H1 (cell line): ENCODE measurements at regions not wholly inside any gene's neighbourhood (a gene's known extent, or its start where the extent isn't known, plus 50 kb on each side); places are given as distances from the start of the nearest gene placed in this dataset.

Experiments used
- CTCF ChIA-PET: fragments of 300-600 bp; sonication (Branson Sonifier 250); formaldehyde crosslinking; loops from one replicate; lab custom pipeline; 2021; ENCODE audit not compliant: partially characterized antibody; lab: Charles Lee
- POLR2A ChIA-PET: fragments of 300-600 bp; sonication (Branson Sonifier 250); formaldehyde crosslinking; loops from one replicate; lab custom pipeline; 2021; ENCODE audit warnings: inconsistent platforms; ENCODE audit not compliant: partially characterized antibody; lab: Charles Lee
- DNase-seq, 2 experiments: peaks; one replicate each; pipeline versions ENCODE4 v3.0.0 to v3.0.0-alpha.2; 2010 to 2022; ENCODE audit warnings: low spot score in 2 of 2, low read depth in 1 of 2, mixed read lengths in 1 of 2
- FAIRE-seq: peaks from 2 replicates; lab custom pipeline; 2011; peaks lifted over from hg19 to GRCh38; lab: Jason Lieb, UNC
- H2AFZ ChIP-seq: 2 replicates; pipeline ENCODE4 v1.8.1; 2012; ENCODE audit warnings: low read length, inconsistent platforms
- H2AK5ac ChIP-seq: 2 replicates; pipeline ENCODE4 v1.6.1; 2013; ENCODE audit warnings: low read depth, low read length
- H2BK120ac ChIP-seq: replicated peaks from 2 replicates; pipeline ENCODE3; 2013; ENCODE audit warnings: low read depth, low read length, inconsistent platforms
- H2BK12ac ChIP-seq: 2 replicates; pipeline ENCODE4 v1.6.1; 2013; ENCODE audit warnings: low read depth, low read length
- H2BK15ac ChIP-seq: 2 replicates; pipeline ENCODE4 v1.6.1; 2013; ENCODE audit warnings: low read length
- H2BK20ac ChIP-seq: 2 replicates; pipeline ENCODE4 v1.6.1; 2013; ENCODE audit warnings: low read length
- H2BK5ac ChIP-seq: 2 replicates; pipeline ENCODE4 v1.6.1; 2013; ENCODE audit warnings: low read depth, low read length
- H3K14ac ChIP-seq: 2 replicates; pipeline ENCODE4 v1.6.1; 2013; ENCODE audit warnings: inconsistent platforms; ENCODE audit not compliant: insufficient read length
- H3K18ac ChIP-seq: 2 replicates; pipeline ENCODE4 v1.6.1; 2013; ENCODE audit warnings: low read length; ENCODE audit errors: extremely low read depth
- H3K23ac ChIP-seq: 2 replicates; pipeline ENCODE4 v1.6.1; 2013; ENCODE audit warnings: inconsistent platforms; ENCODE audit not compliant: insufficient read length
- H3K23me2 ChIP-seq: 2 replicates; pipeline ENCODE4 v1.6.1; 2013; ENCODE audit warnings: low read depth, low read length
- H3K27ac ChIP-seq: 2 replicates; pipeline ENCODE4 v1.6.1; 2011; ENCODE audit warnings: low read depth, low read length, inconsistent platforms
- H3K27me3 ChIP-seq, 4 experiments: replicated peaks in 1 of 4; 1 replicate in 1 of 4; 2 replicates in 3 of 4; pipeline versions ENCODE4 v1.6.1 to v1.8.1; 2011 to 2013; ENCODE audit warnings: low read length in 3 of 4, mild to moderate bottlenecking in 3 of 4, inconsistent platforms in 2 of 4, mixed read lengths in 2 of 4, moderate library complexity in 1 of 4; ENCODE audit not compliant: control insufficient read depth in 3 of 4, insufficient read depth in 3 of 4; ENCODE audit errors: extremely low read depth in 1 of 4
- H3K36me3 ChIP-seq, 4 experiments: 2 replicates each; pipeline versions ENCODE4 v1.6.1 to v1.8.1; 2011 to 2013; ENCODE audit warnings: mild to moderate bottlenecking in 4 of 4, low read length in 3 of 4, moderate library complexity in 2 of 4, control low read depth in 1 of 4, inconsistent platforms in 1 of 4; ENCODE audit not compliant: insufficient read depth in 4 of 4, control insufficient read depth in 2 of 4
- H3K4ac ChIP-seq: replicated peaks from 2 replicates; pipeline ENCODE3; 2013; ENCODE audit warnings: low read length, low read depth, mixed read lengths, inconsistent platforms; ENCODE audit not compliant: insufficient read length
- H3K4me1 ChIP-seq, 4 experiments: replicated peaks in 1 of 4; 1 replicate in 1 of 4; 2 replicates in 3 of 4; pipeline versions ENCODE4 v1.6.1 to v1.8.1; 2011 to 2013; ENCODE audit warnings: low read length in 3 of 4, inconsistent platforms in 2 of 4, mixed read lengths in 1 of 4; ENCODE audit not compliant: insufficient read depth in 4 of 4, control insufficient read depth in 3 of 4
- H3K4me2 ChIP-seq, 2 experiments: 2 replicates each; pipeline versions ENCODE4 v1.6.1 to v1.8.1; 2011 to 2013; ENCODE audit warnings: low read depth in 2 of 2, low read length in 2 of 2, control low read depth in 1 of 2, inconsistent platforms in 1 of 2, mild to moderate bottlenecking in 1 of 2; ENCODE audit not compliant: insufficient read depth in 1 of 2
- H3K4me3 ChIP-seq, 4 experiments: fragments of 200-600, 300-600 bp in 1 of 4; sonication (generic), shearing (Covaris generic), sonication (Bioruptor Twin) in 1 of 4; 2 replicates each; pipeline versions ENCODE4 v1.5.1 to v1.8.1; 2011 to 2016; ENCODE audit warnings: low read length in 4 of 4, low read depth in 3 of 4, control low read depth in 2 of 4, inconsistent platforms in 2 of 4, mild to moderate bottlenecking in 2 of 4, mixed read lengths in 1 of 4, moderate library complexity in 1 of 4; ENCODE audit not compliant: insufficient read depth in 2 of 4; ENCODE audit errors: extremely low read depth in 1 of 4
- H3K56ac ChIP-seq: replicated peaks from 2 replicates; pipeline ENCODE3; 2013; ENCODE audit warnings: low read depth, mild to moderate bottlenecking, mixed read lengths, low read length, inconsistent platforms; ENCODE audit not compliant: insufficient read length
- H3K79me1 ChIP-seq: 2 replicates; pipeline ENCODE4 v1.6.1; 2013; ENCODE audit warnings: low read depth, low read length, control low read depth
- H3K79me2 ChIP-seq, 2 experiments: 2 replicates each; pipeline versions ENCODE4 v1.6.1 to v1.8.1; 2012 to 2013; ENCODE audit warnings: low read length in 2 of 2, mild to moderate bottlenecking in 2 of 2, inconsistent platforms in 1 of 2; ENCODE audit not compliant: insufficient read depth in 2 of 2, control insufficient read depth in 1 of 2
- H3K9ac ChIP-seq, 4 experiments: replicated peaks in 1 of 4; 1 replicate in 1 of 4; 2 replicates in 3 of 4; pipeline versions ENCODE4 v1.6.1 to v1.8.1; 2011 to 2013; ENCODE audit warnings: low read depth in 3 of 4, low read length in 3 of 4, control low read depth in 2 of 4, mild to moderate bottlenecking in 2 of 4, moderate library complexity in 2 of 4, inconsistent platforms in 1 of 4; ENCODE audit errors: extremely low read depth in 1 of 4
- H3K9me3 ChIP-seq, 2 experiments: 2 replicates each; pipeline versions ENCODE4 v1.6.1 to v1.8.1; 2012 to 2013; ENCODE audit warnings: mild to moderate bottlenecking in 2 of 2, moderate library complexity in 2 of 2, control low read depth in 1 of 2, inconsistent platforms in 1 of 2, low read depth in 1 of 2, low read length in 1 of 2, mixed read lengths in 1 of 2; ENCODE audit not compliant: insufficient read depth in 2 of 2
- H4K20me1 ChIP-seq, 2 experiments: replicated peaks in 1 of 2; 2 replicates each; pipeline versions ENCODE3 to v1.8.1; 2011 to 2013; ENCODE audit warnings: inconsistent platforms in 2 of 2, low read length in 2 of 2, mild to moderate bottlenecking in 1 of 2; ENCODE audit not compliant: insufficient read depth in 2 of 2, control insufficient read depth in 1 of 2
- H4K5ac ChIP-seq: 2 replicates; pipeline ENCODE4 v1.6.1; 2013; ENCODE audit warnings: low read length, low read depth, mixed read lengths, inconsistent platforms; ENCODE audit not compliant: insufficient read length
- H4K8ac ChIP-seq: 2 replicates; pipeline ENCODE4 v1.8.0; 2013; ENCODE audit warnings: mild to moderate bottlenecking, moderate library complexity, low read length, inconsistent platforms; ENCODE audit not compliant: insufficient read depth; ENCODE audit errors: extremely low read depth
- H4K91ac ChIP-seq: replicated peaks from 2 replicates; pipeline ENCODE3; 2013; ENCODE audit warnings: low read length, mixed read lengths, inconsistent platforms; ENCODE audit not compliant: insufficient read length
- ASH2L ChIP-seq: fragments of 200-600, 300-600 bp; sonication (generic); IDR thresholded peaks from one replicate; pipeline ENCODE4 v1.7.1; 2017; ENCODE audit warnings: low read length
- HDAC2 ChIP-seq, 2 experiments: fragments of 300-600 bp in 1 of 2; sonication (generic) in 1 of 2; IDR thresholded peaks; 2 replicates each; pipeline ENCODE4 v1.6.1; 2011 to 2012; ENCODE audit warnings: low read depth in 2 of 2, low read length in 2 of 2, mild to moderate bottlenecking in 2 of 2, moderate library complexity in 2 of 2, borderline replicate concordance in 1 of 2, inconsistent platforms in 1 of 2
- HDAC6 ChIP-seq: IDR thresholded peaks from one replicate; pipeline ENCODE4 v1.7.1; 2012; ENCODE audit warnings: low read depth, mild to moderate bottlenecking, inconsistent platforms, low read length, moderate library complexity
- JUN ChIP-seq: IDR thresholded peaks from 2 replicates; pipeline ENCODE4 v1.6.1; 2011; ENCODE audit warnings: low read depth, mild to moderate bottlenecking, improper control_type of control experiment, low read length
- KDM4A ChIP-seq: IDR thresholded peaks from one replicate; pipeline ENCODE4 v1.7.1; 2012; ENCODE audit warnings: low read depth, mild to moderate bottlenecking, moderate library complexity, low read length, inconsistent platforms; ENCODE audit not compliant: severe bottlenecking
- POLR2AphosphoS5 ChIP-seq: IDR thresholded peaks from 2 replicates; pipeline ENCODE4 v1.6.1; 2011; ENCODE audit warnings: low read depth, low read length
- RFX5 ChIP-seq: IDR thresholded peaks from 2 replicates; pipeline ENCODE4 v1.6.1; 2011; ENCODE audit warnings: low read depth, low read length, improper control_type of control experiment, borderline replicate concordance
- RNF2 ChIP-seq: fragments of 200-900, 300-1000 bp; sonication (generic); IDR thresholded peaks from 2 replicates; pipeline ENCODE4 v1.7.1; 2016; ENCODE audit warnings: borderline replicate concordance, low read depth, mild to moderate bottlenecking, antibody characterized with exemption, low read length; ENCODE audit not compliant: poor library complexity, severe bottlenecking; ENCODE audit errors: missing control alignments
- SP1 ChIP-seq: IDR thresholded peaks from 2 replicates; pipeline ENCODE4 v1.6.1; 2011; ENCODE audit warnings: low read depth, low read length
- SP4 ChIP-seq: IDR thresholded peaks from 2 replicates; pipeline ENCODE4 v1.6.1; 2012; ENCODE audit warnings: low read length, inconsistent platforms
- TAF1 ChIP-seq: IDR thresholded peaks from 2 replicates; pipeline ENCODE4 v1.6.1; 2011; ENCODE audit warnings: mild to moderate bottlenecking, low read depth, low read length
- ZNF274 ChIP-seq: IDR thresholded peaks from 2 replicates; pipeline ENCODE4 v1.7.0; 2012; ENCODE audit warnings: low read length, borderline replicate concordance; ENCODE audit errors: extremely low read depth
- WGBS, 2 experiments: shearing (Covaris generic) in 1 of 2; methylation state at CpG; one replicate each; pipeline versions ENCODE4 v1.1.6 to v1.1.7; 2013 to 2015; ENCODE audit warnings: low lambda C conversion rate in 2 of 2, mixed read lengths in 2 of 2, inconsistent platforms in 1 of 2, low coverage in 1 of 2, missing lambda C conversion rate in 1 of 2; ENCODE audit not compliant: insufficient replicate concordance in 2 of 2, insufficient coverage in 1 of 2, insufficient read length in 1 of 2; ENCODE audit errors: extremely low coverage in 1 of 2, missing lambda C conversion rate in 1 of 2; 5-methylcytosine and 5-hydroxymethylcytosine counted together
- TF ChIP-seq, protein P1 (sequence below): IDR thresholded peaks from 2 replicates; pipeline ENCODE4 v1.6.1; 2011; ENCODE audit warnings: low read length, improper control_type of control experiment

DNA sequence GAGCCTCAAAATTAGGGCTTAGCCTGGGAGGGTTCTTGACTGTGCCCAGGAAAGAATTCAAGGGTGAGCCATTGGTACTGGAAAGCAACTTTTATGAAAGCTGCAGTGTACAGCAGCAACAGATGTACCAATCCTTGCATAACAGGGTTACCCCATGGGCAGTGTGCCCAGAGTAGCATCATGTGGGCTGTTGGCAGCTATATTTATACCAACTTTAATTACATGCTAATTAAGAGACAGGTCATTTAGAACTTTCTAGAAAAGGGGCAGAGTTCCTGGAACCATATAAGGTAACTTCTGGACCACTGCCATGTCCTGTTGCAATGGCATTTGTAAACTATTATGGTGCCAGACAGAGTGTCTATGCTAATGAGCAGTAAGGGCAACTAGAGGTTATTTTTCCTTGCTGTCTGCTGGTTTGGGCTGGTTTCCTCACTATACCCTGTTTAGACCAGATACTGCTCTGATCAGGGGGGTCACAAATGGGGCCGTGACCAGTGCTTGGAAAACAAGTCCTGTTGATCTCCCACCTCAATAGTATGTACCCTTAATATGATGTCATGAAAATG, 1120.5 kb upstream of the RAG2 start:
- Histone ChIP-seq H4K5ac (no peak overlapping the region), H3K4me2 (no peak overlapping the region), H2BK15ac (no peak overlapping the region), H3K4ac (no peak overlapping the region), H3K23me2 (no peaks in the 10 kb centered on the region; the same call in 1 of the 2 replicates), H4K20me1 (no peaks in the 10 kb centered on the region), H2BK20ac (no peak overlapping the region), H3K27me3 (no peaks in the 10 kb centered on the region), H3K56ac (no peak overlapping the region), H3K9me3 (no peaks in the 10 kb centered on the region), H3K14ac (no peak overlapping the region), H2BK12ac (no peak overlapping the region), H3K18ac (no peak overlapping the region), H3K23ac (no peak overlapping the region), H2AK5ac (no peak overlapping the region), H3K4me3 (no peak overlapping the region), H4K91ac (no peak overlapping the region), H3K79me2 (no peaks in the 10 kb centered on the region), H3K79me1 (no peaks in the 10 kb centered on the region), H3K36me3 (no peaks in the 10 kb centered on the region), H2BK120ac (no peak overlapping the region), H4K8ac (no peak overlapping the region), H2AFZ (no peak overlapping the region), H3K27ac (no peak overlapping the region), H3K4me1 (no peaks in the 10 kb centered on the region), H3K9ac (no peak overlapping the region), H2BK5ac (no peak overlapping the region)
- DNase-seq (no peak), FAIRE-seq (no peak)
- ChIA-PET POLR2A (no interaction called here), CTCF (interaction anchor here (0.6 kb wide), 1 partner anchor 653 kb away, joined by 3 read pairs; no protein-coding TSS in a partner anchor)
- WGBS, 2 experiments: 85% methylated on average over 1 of the region's 1 CpG; no CpG with 5 or more reads in 1 of the 2 experiments
- TF ChIP-seq HDAC2 (IDR thresholded peaks at IDR 0.05; ENCODE audit: borderline replicate concordance in 1 of 2, low read depth in 2 of 2, low read length in 2 of 2) (no peak), RNF2 (no peak), HDAC6 (no peak), TAF1 (no peak), POLR2AphosphoS5 (no peak), KDM4A (no peak), SP4 (no peak), RFX5 (no peak), ZNF274 (no peak), JUN (no peak), ASH2L (no peak), SP1 (no peak)
- TF ChIP-seq, protein P1, sequence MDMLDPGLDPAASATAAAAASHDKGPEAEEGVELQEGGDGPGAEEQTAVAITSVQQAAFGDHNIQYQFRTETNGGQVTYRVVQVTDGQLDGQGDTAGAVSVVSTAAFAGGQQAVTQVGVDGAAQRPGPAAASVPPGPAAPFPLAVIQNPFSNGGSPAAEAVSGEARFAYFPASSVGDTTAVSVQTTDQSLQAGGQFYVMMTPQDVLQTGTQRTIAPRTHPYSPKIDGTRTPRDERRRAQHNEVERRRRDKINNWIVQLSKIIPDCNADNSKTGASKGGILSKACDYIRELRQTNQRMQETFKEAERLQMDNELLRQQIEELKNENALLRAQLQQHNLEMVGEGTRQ: no peak
